ENCODE measurements at regions not wholly inside any gene's neighbourhood (a gene's known extent, or its start where the extent isn't known, plus 50 kb on each side); places are given as distances from the start of the nearest gene placed in this dataset.
A peak's percentile ranks its signal among the peaks of the same experiment; 100 is the strongest.

GRCh38 chr20:40738976-40739375 lies 49.9 kb upstream of the MAFB start:
- H3K36me3 ChIP-seq (ENCODE audit: control insufficient read depth, low read length), result no peaks in the 10 kb centered on the region
- no peak overlapping the region for H3K27ac ChIP-seq (ENCODE audit: low read depth, low read length)
- H4K20me1 ChIP-seq (ENCODE audit: control insufficient read depth, insufficient read depth, low read depth, low read length), result no peaks in the 10 kb centered on the region
- no peaks in the 10 kb centered on the region for H3F3A ChIP-seq (ENCODE audit: control insufficient read depth, insufficient read depth)
- no peaks in the 10 kb centered on the region for H3K9me3 ChIP-seq (ENCODE audit: control insufficient read depth, insufficient read depth, low read length)
- no peak overlapping the region for H3K4me2 ChIP-seq (ENCODE audit: low read length)
- no peak overlapping the region for H3K4me3 ChIP-seq (ENCODE audit: low read length)
- H3K9me2 ChIP-seq (replicated peaks; ENCODE audit: control insufficient read depth, low read length), result no peaks in the 10 kb centered on the region
- H3K27me3 ChIP-seq (ENCODE audit: control insufficient read depth, low read length), result peaks cover 4% of the 10 kb centered on the region; the same call in 1 of the 2 replicates
- no peaks in the 10 kb centered on the region for H3K79me2 ChIP-seq (ENCODE audit: control insufficient read depth, low read length)
- TF ChIP-seq CTCF (IDR thresholded peaks at IDR 0.05; ENCODE audit: low read depth, low read length, poor library complexity, severe bottlenecking) (no peak), EZH2phosphoT487 (IDR thresholded peaks at IDR 0.05; ENCODE audit: borderline replicate concordance, low read length) (no peak)
- H3K4me1 ChIP-seq (ENCODE audit: control insufficient read depth, low read length), result peaks cover 26% of the 10 kb centered on the region

GRCh38 chr20:40739841-40740240 lies 50.8 kb upstream of the MAFB start:
- no peaks in the 10 kb centered on the region for H3K9me2 ChIP-seq (replicated peaks; ENCODE audit: control insufficient read depth, low read length)
- TF ChIP-seq EZH2phosphoT487 (IDR thresholded peaks at IDR 0.05; ENCODE audit: borderline replicate concordance, low read length) (no peak), CTCF (IDR thresholded peaks at IDR 0.05; ENCODE audit: low read depth, low read length, poor library complexity, severe bottlenecking) (no peak)
- H4K20me1 ChIP-seq (ENCODE audit: control insufficient read depth, insufficient read depth, low read depth, low read length), result no peaks in the 10 kb centered on the region
- no peaks in the 10 kb centered on the region for H3K9me3 ChIP-seq (ENCODE audit: control insufficient read depth, insufficient read depth, low read length)
- H3K4me3 ChIP-seq (ENCODE audit: low read length), result no peak overlapping the region
- no peak overlapping the region for H3K27ac ChIP-seq (ENCODE audit: low read depth, low read length)
- H3K27me3 ChIP-seq (ENCODE audit: control insufficient read depth, low read length), result no peaks in the 10 kb centered on the region
- no peaks in the 10 kb centered on the region for H3F3A ChIP-seq (ENCODE audit: control insufficient read depth, insufficient read depth)
- no peaks in the 10 kb centered on the region for H3K79me2 ChIP-seq (ENCODE audit: control insufficient read depth, low read length)
- H3K4me2 ChIP-seq (ENCODE audit: low read length), result no peak overlapping the region
- peaks cover 34% of the 10 kb centered on the region for H3K4me1 ChIP-seq (ENCODE audit: control insufficient read depth, low read length)
- no peaks in the 10 kb centered on the region for H3K36me3 ChIP-seq (ENCODE audit: control insufficient read depth, low read length)

- Histone ChIP-seq H3K4me2 (ENCODE audit: low read length) (no peak overlapping the region), H3K27ac (ENCODE audit: low read depth, low read length) (no peak overlapping the region), H3K27me3 (ENCODE audit: control insufficient read depth, low read length) (no peaks in the 10 kb centered on the region), H3K4me1 (ENCODE audit: control insufficient read depth, low read length) (peaks cover 52% of the 10 kb centered on the region), H3K36me3 (ENCODE audit: control insufficient read depth, low read length) (no peaks in the 10 kb centered on the region), H3K79me2 (ENCODE audit: control insufficient read depth, low read length) (no peaks in the 10 kb centered on the region), H3F3A (ENCODE audit: control insufficient read depth, insufficient read depth) (no peaks in the 10 kb centered on the region), H3K4me3 (ENCODE audit: low read length) (no peak overlapping the region), H4K20me1 (ENCODE audit: control insufficient read depth, insufficient read depth, low read depth, low read length) (no peaks in the 10 kb centered on the region), H3K9me3 (ENCODE audit: control insufficient read depth, insufficient read depth, low read length) (no peaks in the 10 kb centered on the region), H3K9me2 (replicated peaks; ENCODE audit: control insufficient read depth, low read length) (no peaks in the 10 kb centered on the region)
- TF ChIP-seq EZH2phosphoT487 (IDR thresholded peaks at IDR 0.05; ENCODE audit: borderline replicate concordance, low read length) (no peak), CTCF (IDR thresholded peaks at IDR 0.05; ENCODE audit: low read depth, low read length, poor library complexity, severe bottlenecking) (peak; percentile 97)
These were observed 52.6 kb upstream of the MAFB start for GRCh38 chr20:40741507-40742106.
